ENCODE measurements at regions not wholly inside any gene's neighbourhood (a gene's known extent, or its start where the extent isn't known, plus 50 kb on each side); places are given as distances from the start of the nearest gene placed in this dataset.

DNA sequence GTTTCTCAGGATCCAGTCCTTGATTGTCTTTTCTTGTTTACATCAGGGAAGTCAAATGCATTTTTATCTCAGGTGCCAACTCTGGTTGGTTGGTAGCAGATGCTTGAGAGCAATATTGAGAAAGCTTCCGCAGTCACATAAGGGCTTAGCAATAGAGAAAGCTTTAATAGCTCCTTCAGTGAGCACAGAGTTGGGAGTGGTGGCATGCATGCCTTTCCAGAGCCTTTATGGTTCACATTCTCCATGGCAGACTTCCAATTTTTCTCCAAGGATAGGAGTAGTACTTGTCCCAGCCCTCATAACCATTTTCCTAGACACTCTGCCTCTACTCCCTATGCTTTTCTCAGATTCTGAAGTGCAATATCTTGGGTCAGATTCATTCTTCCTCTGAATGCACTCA is 280.4 kb downstream of the AEBP2 start:
- TF ChIP-seq, protein P1, sequence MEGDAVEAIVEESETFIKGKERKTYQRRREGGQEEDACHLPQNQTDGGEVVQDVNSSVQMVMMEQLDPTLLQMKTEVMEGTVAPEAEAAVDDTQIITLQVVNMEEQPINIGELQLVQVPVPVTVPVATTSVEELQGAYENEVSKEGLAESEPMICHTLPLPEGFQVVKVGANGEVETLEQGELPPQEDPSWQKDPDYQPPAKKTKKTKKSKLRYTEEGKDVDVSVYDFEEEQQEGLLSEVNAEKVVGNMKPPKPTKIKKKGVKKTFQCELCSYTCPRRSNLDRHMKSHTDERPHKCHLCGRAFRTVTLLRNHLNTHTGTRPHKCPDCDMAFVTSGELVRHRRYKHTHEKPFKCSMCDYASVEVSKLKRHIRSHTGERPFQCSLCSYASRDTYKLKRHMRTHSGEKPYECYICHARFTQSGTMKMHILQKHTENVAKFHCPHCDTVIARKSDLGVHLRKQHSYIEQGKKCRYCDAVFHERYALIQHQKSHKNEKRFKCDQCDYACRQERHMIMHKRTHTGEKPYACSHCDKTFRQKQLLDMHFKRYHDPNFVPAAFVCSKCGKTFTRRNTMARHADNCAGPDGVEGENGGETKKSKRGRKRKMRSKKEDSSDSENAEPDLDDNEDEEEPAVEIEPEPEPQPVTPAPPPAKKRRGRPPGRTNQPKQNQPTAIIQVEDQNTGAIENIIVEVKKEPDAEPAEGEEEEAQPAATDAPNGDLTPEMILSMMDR (IDR thresholded peaks at IDR 0.05; ENCODE audit: low read depth, low read length): no peak
- TF ChIP-seq EZH2phosphoT487 (IDR thresholded peaks at IDR 0.05; ENCODE audit: low read depth): no peak

Measured in OCI-LY3 (cell line).